Cardiac fibroblast (primary cell): ENCODE measurements at regions not wholly inside any gene's neighbourhood (a gene's known extent, or its start where the extent isn't known, plus 50 kb on each side); places are given as distances from the start of the nearest gene placed in this dataset.

ENCODE experiments used
- DNase-seq, 2 donors: peaks; one replicate each; pipeline versions ENCODE4 v3.0.0 to v3.0.0-alpha.2; 2010; ENCODE audit warnings: low read depth in 2 of 2
- H3K4me3 ChIP-seq, 2 donors: replicated peaks in 1 of 2; 1 replicate in 1 of 2; 2 replicates in 1 of 2; pipeline ENCODE4 v1.5.1; 2011; ENCODE audit warnings: low read depth in 2 of 2, low read length in 2 of 2, mild to moderate bottlenecking in 2 of 2, moderate library complexity in 1 of 2
- CTCF ChIP-seq: IDR thresholded peaks from one replicate; pipeline ENCODE4 v1.5.1; 2011; ENCODE audit warnings: low read depth, mild to moderate bottlenecking, low read length, inconsistent platforms

- no peak for TF ChIP-seq CTCF
Observed at GRCh38 chr1:219784660-219785381, 143.5 kb downstream of the SLC30A10 start.

GRCh38 chr1:219783605-219784235 lies 144.6 kb downstream of the SLC30A10 start:
- TF ChIP-seq CTCF: no peak
- H3K4me3 ChIP-seq: no peak overlapping the region
- no peak for DNase-seq

More at GRCh38 chr1:219784660-219785381, 143.5 kb downstream of the SLC30A10 start:
- DNase-seq: peak in 1 of 2 donors; percentile 6
- H3K4me3 ChIP-seq: no peak overlapping the region

GRCh38 chr1:219782929-219783328 lies 145.4 kb downstream of the SLC30A10 start:
- no peak for DNase-seq
- no peak overlapping the region for H3K4me3 ChIP-seq
- TF ChIP-seq CTCF: no peak

GRCh38 chr1:219782311-219782710 lies 146.0 kb downstream of the SLC30A10 start:
- DNase-seq: no peak
- H3K4me3 ChIP-seq: no peak overlapping the region
- TF ChIP-seq CTCF: no peak

- H3K4me3 ChIP-seq: no peak overlapping the region
- DNase-seq: no peak
- no peak for TF ChIP-seq CTCF
Observed at GRCh38 chr1:219781491-219781890, 146.9 kb downstream of the SLC30A10 start.

GRCh38 chr1:219778793-219779369 lies 149.5 kb downstream of the SLC30A10 start:
- H3K4me3 ChIP-seq: no peak overlapping the region
- no peak for TF ChIP-seq CTCF
- no peak for DNase-seq
